NCI-H1048 (cell line): ENCODE measurements at regions not wholly inside any gene's neighbourhood (a gene's known extent, or its start where the extent isn't known, plus 50 kb on each side); places are given as distances from the start of the nearest gene placed in this dataset.

Source experiments
- DNase-seq: peaks from one replicate; lab custom pipeline; 2025; lab: John Stamatoyannopoulos, UW

DNA sequence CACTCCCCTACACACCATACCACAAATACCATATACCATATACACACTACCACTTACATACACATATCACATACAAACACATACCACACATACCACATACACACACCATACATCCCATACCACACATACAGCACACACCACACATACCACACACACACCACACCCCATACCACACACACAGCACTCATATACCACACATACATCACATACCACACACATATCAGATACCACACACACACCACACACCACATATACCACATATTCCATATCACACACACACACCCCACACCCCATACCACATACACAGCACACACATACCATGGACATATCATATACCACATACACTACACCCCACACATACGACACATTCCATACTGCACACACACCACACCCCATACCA lies 276.6 kb downstream of the GADD45G start:
- DNase-seq, result no peak

DNA sequence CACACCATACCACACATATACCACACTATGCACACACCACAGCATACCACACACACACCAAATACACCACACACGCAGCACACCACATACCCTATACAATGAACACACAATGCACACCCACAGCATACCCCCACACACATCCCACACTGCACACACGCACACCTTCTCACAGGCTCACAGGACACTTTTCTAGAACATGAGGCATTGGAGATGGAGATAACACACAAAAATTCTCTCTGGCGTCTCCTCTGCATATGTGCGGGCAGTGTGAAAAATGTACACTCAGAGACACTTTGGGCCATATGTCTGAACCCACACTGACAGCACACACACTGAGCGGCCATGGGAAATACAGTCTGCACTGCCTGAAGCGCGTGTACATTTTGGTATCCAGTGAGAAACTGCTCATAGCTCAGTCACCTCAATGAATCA lies 278.1 kb downstream of the GADD45G start:
- DNase-seq, result no peak

DNA sequence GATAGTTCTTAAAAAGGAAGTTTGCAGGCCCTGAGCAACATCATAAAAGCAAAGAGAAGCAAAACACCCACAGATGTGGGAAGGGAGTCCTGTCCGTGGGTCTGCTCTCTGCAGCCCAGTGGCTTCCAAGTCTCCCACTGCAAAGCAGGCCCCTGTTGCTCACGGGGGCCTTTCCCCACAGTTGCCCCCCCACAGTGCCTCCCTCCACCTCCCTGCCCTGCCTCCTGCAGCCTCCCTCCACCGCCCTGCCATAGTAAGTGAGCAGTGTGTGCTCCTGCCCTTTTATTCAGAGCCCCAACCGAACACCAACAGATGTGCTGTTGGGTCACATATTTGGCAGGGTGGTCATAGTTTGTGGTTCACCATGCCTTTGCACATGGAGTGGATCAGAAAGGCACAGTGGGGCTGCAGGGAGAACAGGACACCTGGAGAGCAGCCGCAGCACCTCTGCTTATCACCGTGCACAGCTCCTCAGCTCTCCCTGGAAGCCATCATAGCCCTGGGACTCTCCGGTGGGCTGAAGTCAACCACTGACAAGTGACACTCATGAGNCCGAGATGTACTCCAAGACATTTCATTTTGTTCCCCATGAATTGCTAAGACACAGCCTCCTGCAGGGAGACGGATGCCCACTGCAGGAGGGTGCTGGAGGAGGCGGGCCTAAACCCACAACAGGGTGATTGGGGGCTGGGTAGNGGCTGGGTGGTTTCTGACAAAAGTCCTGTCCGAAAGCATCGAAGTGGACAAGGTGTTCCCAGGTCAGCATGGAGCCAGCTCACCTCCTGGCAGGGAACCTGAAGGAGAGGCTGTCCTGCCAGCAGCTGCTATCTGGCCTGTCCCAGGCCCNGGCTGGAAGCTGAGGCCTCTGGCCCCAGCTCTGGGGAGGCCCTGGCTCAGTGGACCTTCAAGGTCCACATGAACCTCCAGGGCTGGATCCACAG lies 278.9 kb downstream of the GADD45G start:
- no peak for DNase-seq

DNA sequence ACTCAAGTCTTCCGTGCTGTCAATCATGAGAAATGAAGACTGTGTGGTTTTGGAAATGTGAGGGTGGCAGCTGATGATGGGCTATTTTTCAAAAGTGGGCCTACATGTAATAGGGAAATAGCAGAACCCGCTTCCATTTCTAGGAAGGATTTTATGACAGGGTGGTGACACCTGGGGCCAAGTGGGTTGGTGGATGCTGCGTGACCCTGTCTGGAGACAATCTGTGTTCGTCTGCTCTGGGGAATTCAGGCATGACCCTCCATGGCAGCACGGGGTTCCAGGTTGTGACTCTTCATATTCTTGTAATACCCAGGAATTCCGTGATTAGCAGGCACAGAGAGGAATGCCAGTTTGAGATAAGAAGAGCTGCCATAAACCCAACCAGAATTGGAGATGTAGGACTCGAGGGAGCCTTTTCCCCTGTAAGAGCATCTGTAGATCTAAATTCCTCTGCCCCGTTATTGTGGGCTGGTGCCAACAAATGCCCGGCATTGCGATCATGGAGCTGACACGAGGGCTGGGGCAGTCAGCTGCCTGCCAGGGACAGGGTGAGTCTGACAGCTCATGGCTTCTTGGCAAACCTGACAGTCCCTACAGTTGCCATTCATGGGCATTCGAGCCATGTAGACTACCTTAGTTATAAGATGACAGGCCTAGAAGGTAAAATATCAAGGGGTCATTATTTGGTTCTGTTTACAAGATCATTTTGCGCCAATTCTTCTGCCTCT lies 279.7 kb downstream of the GADD45G start:
- no peak for DNase-seq

DNA sequence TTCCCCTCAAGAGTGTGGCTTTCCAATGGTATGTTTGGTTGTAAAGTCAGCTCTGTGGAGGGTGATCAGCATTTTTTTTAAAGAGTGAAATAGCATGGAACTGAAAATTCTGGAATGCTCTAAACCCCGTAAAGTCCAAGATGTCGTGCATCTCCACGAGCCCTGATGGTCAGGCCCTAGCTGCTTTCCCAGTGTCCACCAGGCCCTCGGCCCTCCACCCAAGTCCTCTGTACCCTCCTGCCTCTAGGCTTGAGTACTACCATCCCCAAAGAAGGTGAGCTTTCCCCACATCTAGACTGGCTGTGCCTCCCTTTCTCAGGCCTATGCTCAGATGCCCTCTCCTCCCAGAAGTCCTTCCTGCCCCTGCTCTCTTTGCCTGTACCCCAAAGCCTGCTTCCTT lies 280.3 kb downstream of the GADD45G start:
- DNase-seq, result no peak

DNA sequence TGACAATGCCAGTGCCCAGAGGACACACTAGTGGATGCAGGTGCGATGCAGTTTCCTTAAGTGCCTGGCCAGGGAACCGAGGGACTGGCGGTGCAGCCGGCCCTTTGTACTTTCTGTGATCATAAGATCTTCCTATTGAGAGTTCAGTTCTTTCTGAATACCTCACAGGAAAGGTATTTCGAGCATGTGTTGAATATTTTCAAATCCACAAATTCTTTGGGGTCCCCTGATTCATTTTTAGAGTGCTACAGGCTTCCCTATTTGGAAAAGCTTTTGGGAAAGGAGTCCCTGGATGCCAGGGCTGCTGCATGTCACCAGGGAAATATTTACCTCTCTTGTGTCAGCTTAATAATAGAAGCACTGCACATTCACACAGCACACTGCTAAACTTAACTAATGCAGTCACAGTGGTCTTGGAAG lies 281.5 kb downstream of the GADD45G start:
- DNase-seq, result no peak

DNA sequence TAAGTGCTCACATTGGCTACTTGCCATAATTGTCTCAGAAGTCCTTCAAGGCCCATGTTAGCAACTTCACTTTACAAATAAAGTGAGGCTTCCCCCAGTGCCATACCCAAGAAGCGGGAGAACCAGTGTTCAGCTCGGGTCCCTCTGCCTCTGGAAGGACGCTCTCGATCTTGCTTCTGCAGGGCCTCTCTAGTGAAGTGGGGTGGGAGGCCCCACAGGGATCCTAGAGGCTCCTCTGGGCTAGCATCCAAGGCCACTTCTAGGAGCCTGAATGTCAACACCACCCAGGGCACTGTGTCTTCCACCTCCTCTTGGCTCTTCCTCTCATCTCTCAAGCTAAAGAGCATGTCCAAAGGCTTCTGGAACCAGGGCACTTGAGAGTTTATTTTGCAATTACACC lies 282.5 kb downstream of the GADD45G start:
- no peak for DNase-seq

DNA sequence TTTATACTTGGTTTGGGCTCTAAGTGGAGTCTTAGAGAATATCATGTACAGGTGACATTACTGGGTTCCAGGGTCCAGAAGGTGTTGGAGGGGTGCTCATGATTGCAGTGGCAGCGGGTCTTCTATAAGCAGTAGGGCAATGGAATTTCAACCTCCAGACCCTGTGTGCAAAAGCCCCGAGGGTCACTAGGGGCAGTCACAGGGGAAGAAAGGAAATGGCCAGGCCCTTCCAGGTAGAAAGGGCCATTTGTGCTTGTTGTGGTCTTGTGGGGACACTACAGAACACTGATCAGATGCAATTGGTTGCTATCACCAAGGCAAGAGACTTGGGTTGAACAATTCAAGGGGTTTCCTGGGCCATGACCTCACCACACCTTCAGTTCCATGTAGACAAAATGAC lies 283.4 kb downstream of the GADD45G start:
- no peak for DNase-seq

DNA sequence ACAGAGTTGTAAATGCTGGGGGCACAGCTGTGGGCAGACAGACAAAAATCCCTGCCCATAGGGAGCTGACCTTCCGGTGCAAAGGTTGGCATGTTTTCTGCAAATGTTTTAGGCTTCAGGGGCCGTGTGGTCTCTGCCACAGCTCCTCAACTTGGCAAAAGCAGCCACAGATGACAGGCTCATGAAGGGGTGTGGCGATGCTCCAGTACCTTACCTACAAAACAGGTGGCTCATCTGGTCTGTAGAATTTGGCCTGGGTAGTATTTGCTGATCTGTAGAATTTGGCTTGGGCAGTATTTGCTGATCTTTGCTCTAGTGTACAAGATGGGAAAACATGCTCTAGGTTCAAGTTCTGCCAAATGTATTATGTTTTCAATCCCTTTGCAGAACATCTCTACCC lies 283.9 kb downstream of the GADD45G start:
- no peak for DNase-seq

DNA sequence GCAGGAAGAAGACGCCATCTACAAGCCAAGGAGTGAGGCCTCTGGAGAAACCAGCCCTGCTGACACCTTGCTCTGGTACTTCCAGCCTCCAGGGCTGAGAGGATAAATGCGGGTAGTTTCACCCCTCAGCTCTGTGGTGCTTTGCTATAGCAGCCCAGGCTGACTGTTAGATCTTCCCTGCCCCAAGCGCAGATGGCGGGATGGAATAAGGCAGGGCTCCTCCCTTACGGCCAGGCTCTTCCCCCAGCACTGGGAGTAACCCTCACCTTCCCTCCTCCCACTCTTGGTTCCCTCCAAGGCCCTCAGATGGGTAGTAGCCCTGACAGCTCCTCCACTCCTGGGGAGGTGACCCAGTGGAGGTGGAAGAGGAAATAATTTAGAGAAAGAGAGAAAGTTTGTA lies 285.1 kb downstream of the GADD45G start:
- no peak for DNase-seq

DNA sequence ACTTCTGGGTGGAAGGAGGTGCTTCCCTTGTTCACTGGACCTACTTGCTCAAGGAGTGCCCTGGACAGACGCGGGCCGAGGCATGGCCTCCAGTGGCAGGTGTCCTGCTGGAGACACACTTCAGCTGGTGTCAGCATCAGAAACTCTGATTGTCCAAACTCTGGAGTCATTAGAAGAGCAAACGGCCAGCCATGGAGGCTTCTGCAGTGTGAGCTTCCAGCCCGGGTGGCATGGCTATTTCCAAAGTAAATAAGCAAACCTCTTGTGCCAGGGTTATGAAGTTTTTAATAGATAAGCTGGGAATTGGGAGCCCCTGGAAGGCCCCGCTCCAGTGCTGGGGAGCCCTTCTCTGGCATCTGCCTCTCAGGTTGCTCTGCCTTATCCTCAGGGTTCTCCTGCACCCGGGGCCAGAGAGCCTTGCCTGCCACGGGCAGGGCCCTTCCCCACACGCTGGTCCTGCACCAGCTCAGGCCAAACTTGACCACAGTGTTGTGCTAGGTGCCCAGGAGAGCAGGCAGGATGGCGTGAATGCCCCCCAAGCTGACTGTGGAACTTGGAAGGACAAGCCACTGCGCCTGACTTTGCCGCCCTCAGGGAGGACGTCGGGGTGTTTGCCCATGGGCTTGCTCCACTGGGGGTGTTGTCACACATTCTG lies 285.6 kb downstream of the GADD45G start:
- DNase-seq, result no peak

DNA sequence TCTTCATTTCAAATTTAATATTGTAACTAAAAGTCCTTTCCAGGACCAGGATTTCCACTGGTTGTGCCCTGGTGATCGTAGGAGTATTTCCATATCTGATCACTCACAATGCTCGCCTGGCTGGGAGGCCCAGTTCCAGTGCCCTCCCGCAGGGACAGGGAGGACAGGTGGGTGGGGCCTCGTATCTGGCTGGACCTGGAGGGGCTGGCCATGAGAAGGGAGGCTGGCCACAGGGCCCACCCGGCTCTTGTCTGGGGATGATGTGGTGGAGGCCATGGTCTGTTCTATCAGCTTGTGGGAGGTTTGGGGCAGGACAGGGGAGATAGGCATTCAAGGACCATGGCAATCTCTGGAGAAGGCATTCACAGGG lies 286.4 kb downstream of the GADD45G start:
- no peak for DNase-seq

DNA sequence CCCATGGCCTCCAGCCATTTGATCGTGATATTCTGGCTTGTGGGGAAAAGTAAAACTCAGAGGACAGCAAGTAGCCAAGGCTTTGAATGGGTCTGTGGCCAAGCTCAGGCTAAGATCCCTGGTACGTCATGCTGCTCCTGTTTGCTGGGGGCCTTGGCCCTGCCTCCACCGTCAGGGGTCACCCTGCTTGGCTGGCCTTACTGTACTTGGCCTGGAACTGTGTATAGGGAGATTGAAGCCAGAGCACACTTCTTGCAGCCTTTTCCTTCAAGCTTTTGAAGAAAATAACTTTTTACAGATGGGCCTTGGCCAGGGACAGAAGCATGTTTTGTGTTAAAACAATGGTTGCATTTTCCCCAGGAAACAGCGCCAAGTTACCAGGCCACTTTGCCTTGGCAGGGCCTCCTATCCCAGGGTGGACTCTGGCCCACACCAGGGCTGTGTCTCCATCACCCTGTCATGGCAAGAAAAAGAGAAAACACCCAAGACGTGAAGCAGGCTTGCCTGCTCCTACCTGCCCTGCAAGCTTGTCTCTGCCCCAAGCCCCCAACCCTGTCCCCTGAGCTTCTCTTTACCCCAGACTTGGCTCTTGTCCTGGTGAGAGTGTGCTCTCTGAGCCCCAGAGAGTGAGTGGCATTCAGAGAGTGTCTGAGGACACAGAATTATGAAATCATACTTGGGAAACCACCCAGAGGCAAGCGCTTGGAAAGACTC lies 286.9 kb downstream of the GADD45G start:
- DNase-seq, result no peak

DNA sequence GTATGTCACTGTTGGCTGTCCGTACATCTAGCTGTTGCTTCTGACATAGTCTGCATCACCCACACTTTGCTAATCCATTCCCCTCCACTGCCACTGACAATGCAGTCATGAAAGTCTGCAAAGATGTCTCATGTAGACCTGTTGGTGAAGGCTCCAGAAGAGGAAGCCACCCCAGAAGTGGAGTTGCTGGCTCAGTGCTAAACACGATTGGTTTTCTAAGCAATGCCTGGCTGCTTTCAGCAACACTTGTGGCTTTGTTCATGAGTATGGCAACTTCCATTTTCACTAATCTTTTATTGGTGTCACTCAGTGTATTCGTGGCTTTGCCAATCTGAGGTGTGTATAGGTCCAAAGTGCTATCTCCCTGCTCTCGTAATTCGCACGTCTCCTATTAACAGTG lies 288.1 kb downstream of the GADD45G start:
- no peak for DNase-seq

DNA sequence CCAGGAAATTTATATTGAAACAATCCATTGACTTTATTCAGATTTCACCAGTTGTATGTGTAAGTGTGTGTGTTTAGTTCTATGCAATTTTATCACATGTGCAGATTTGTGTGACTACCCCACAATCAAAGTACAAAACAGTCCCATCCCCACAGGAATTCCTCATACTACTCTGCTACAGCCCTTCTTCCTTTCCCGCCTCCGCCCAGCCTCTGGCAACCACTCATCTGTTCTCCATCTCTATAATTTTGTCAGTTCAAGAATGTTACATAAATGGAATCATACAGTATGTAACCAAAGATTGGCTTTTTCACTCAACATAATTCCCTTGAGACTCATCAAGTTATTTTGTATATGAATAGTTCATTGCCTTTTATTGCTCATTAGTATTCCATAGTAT lies 289.1 kb downstream of the GADD45G start:
- no peak for DNase-seq

DNA sequence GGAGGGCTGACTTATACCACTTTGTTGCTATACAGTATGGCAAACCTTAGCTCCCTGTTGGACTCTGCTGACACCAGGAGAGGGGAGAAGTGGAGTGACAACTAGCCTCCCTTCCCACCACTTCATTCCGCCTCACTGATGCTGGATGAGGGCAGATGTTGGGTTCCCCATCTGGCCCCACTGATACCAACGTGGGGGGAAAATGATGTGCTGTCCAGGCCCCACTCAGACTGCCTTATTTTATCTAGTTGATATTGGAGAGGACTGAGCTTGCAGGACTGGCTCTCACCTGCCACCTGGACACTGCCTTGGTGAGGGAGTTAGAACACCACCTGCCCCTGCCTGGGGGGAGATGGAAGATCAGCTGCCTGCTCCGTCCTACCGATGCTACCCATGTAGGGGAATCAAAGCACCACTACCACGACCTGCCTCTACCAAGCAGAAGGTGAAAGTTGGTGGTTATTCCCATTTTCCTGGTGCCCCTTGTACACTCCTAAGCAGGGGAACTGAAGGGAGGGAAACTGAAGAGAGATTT lies 292.1 kb downstream of the GADD45G start:
- DNase-seq, result no peak

DNA sequence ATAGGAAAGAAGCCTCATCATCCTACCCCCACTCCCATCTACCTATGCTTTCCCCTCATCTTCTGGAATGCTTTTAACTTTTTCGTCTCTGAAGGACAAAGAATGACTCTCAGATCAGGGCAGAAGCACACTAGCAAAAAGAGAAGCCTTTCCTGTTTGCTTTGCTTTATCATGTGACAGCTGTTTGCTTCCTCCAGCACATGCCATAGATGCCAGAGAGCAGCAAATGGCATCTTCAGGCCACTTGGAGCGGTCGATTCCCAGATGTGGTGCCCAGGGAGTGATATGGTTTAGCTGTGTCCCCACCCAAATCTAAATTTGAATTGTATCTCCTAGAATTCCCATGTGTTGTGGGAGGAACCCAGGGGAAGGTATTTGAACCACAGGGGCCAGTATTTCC lies 294.8 kb downstream of the GADD45G start:
- no peak for DNase-seq

DNA sequence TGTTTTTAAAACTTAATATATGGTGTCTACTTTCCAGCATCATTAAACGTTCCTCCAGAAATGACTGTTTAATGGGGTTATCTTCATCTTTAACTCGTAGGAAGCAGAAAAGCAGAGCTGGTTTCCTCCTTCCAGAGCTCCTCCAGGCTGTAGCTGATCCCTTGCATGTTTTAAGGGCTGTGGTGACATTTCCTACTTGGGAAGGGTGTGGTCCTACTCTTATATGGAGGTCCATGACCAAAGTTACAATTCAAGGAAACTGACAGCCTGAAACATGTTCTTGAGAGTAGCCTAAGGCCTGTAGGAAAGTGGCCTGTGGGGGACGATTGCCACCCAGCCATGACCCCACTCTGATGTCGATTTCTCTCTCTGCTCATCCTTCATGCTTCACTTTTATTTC lies 297.1 kb downstream of the GADD45G start:
- no peak for DNase-seq

DNA sequence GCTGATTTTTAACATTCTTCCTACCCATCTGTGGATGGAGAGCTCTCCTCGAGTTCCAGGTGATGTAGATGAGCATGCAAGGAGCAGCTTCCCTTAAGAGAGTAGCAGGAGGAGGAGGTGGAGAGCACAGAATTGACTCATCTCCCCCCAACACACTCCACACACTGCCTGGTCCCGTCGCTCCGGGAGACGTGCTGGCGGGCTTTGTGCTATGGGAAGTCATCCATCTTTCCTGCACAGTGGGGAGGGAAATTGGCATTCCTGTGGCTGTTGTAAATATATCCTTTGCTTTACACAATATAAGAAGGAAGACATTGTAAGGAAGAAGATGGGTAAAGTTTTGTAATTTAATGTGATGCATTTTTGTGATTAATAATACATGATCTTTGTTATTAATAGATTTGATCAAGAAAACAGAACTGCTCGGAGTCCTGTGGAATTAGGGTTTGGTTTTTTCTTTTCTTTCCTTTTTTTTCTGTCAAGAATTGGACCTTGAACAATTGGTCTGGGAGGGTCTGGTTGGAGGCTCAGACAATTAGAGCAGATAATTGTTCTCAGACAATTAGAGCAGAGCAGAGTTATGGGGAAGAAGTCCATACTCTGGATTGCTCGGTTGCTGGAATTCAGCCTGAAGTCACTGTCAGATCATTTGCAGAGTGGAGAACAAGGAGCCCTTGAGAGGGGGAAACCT lies 297.8 kb downstream of the GADD45G start:
- no peak for DNase-seq

DNA sequence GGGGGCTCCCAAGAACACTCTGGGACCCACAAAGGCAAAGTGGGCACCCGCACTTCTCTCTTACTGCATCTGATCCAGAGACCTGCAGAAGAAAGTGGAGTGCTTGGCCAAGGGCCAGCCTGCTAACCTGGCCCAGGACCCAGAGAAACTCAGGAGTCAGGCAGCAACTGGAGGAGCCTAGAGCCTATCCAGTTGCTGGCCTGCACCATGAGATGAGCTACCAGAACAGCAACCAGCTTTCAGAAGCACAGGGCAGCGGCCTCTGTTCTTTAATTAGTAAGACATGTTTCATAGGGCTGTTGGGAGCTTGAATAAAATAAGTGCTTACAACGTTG lies 298.3 kb downstream of the GADD45G start:
- DNase-seq, result no peak

DNA sequence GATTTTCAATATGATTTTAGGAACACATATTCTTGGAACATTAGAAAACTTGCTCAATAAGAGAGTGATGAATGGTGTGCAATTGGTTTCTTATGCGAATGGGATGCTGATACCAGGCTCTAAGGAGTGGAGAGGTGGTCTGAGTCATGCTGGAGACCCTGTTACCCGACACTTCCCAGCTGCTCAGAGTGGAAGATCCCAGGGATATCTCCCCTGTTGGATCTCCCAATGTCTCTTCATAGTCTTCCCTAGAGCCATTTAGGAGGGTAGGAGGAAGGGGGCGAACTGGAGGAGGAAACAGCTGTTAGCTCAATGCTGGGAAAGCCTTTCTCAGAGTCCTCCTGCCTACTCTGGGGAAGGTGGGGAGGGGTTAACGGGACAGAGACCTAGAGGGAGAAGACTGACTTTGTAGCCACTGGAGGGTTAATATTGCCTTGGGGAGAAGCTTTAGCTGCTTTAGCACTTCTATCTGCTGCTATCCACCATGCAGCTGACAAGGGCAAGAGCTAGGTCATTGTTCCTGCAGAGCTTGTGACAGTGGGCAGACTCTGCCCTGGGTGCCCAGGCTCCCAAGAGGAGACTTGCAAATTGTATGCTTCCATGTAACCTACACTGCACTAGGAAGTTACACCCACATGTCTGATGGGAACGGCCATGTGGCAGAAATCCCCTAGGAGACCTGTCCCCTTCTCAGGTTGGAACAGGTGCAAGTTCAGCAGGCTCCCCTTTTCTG lies 301.0 kb downstream of the GADD45G start:
- DNase-seq, result no peak
